ENCODE measurements at regions not wholly inside any gene's neighbourhood (a gene's known extent, or its start where the extent isn't known, plus 50 kb on each side); places are given as distances from the start of the nearest gene placed in this dataset.

GRCh38 chr13:22422023-22422422 lies 751.1 kb downstream of the FGF9 start:
- Mint-ChIP-seq H3K4me3 (no peak overlapping the region), H3K27ac (no peak overlapping the region), H3K9me3 (no peaks in the 10 kb centered on the region; the same call in 2 of the 3 replicates), H3K36me3 (ENCODE audit: low read depth) (no peaks in the 10 kb centered on the region), H3K4me1 (no peaks in the 10 kb centered on the region), H3K27me3 (ENCODE audit: insufficient read depth, low read depth, poor library complexity) (peaks cover 3% of the 10 kb centered on the region)
- Histone ChIP-seq H3K79me2 (replicated peaks; ENCODE audit: insufficient read depth) (no peaks in the 10 kb centered on the region), H3K36me3 (ENCODE audit: insufficient read depth) (no peaks in the 10 kb centered on the region), H3K9me2 (ENCODE audit: insufficient read depth) (peaks cover 15% of the 10 kb centered on the region), H4K20me1 (replicated peaks; ENCODE audit: insufficient read depth) (no peaks in the 10 kb centered on the region), H3K27me3 (ENCODE audit: insufficient read depth) (no peaks in the 10 kb centered on the region), H3K27ac (ENCODE audit: low read depth) (no peak overlapping the region), H3F3A (replicated peaks; ENCODE audit: low read depth) (no peaks in the 10 kb centered on the region), H3K4me1 (ENCODE audit: insufficient read depth) (no peaks in the 10 kb centered on the region), H3K4me2 (no peak overlapping the region), H2AFZ (no peak overlapping the region), H3K4me3 (no peak overlapping the region)
- TF ChIP-seq STAT1 (IDR thresholded peaks at IDR 0.05; ENCODE audit: unreplicated experiment) (no peak), CTCF (conservative IDR thresholded peaks at IDR 0.05; ENCODE audit: low read depth in 2 of 2) (no peak), EZH2phosphoT487 (IDR thresholded peaks at IDR 0.05; ENCODE audit: unreplicated experiment) (no peak), JUNB (IDR thresholded peaks at IDR 0.05; ENCODE audit: unreplicated experiment) (no peak), POLR2AphosphoS5 (IDR thresholded peaks at IDR 0.05; ENCODE audit: low read depth) (no peak), ZNF114 (CRISPR knock-in tag; IDR thresholded peaks at IDR 0.05) (no peak), EZH2 (IDR thresholded peaks at IDR 0.05; ENCODE audit: low read depth, unreplicated experiment) (no peak), ZNF331 (CRISPR knock-in tag; IDR thresholded peaks at IDR 0.05; ENCODE audit: low read depth) (no peak), NANOG (IDR thresholded peaks at IDR 0.05; ENCODE audit: borderline replicate concordance) (no peak), CREB1 (CRISPR knock-in tag; IDR thresholded peaks at IDR 0.05; ENCODE audit: low read depth) (no peak)
- TF ChIP-seq, protein P1, sequence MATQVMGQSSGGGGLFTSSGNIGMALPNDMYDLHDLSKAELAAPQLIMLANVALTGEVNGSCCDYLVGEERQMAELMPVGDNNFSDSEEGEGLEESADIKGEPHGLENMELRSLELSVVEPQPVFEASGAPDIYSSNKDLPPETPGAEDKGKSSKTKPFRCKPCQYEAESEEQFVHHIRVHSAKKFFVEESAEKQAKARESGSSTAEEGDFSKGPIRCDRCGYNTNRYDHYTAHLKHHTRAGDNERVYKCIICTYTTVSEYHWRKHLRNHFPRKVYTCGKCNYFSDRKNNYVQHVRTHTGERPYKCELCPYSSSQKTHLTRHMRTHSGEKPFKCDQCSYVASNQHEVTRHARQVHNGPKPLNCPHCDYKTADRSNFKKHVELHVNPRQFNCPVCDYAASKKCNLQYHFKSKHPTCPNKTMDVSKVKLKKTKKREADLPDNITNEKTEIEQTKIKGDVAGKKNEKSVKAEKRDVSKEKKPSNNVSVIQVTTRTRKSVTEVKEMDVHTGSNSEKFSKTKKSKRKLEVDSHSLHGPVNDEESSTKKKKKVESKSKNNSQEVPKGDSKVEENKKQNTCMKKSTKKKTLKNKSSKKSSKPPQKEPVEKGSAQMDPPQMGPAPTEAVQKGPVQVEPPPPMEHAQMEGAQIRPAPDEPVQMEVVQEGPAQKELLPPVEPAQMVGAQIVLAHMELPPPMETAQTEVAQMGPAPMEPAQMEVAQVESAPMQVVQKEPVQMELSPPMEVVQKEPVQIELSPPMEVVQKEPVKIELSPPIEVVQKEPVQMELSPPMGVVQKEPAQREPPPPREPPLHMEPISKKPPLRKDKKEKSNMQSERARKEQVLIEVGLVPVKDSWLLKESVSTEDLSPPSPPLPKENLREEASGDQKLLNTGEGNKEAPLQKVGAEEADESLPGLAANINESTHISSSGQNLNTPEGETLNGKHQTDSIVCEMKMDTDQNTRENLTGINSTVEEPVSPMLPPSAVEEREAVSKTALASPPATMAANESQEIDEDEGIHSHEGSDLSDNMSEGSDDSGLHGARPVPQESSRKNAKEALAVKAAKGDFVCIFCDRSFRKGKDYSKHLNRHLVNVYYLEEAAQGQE (IDR thresholded peaks at IDR 0.05; ENCODE audit: unreplicated experiment) = no peak
- TF ChIP-seq, protein P2, sequence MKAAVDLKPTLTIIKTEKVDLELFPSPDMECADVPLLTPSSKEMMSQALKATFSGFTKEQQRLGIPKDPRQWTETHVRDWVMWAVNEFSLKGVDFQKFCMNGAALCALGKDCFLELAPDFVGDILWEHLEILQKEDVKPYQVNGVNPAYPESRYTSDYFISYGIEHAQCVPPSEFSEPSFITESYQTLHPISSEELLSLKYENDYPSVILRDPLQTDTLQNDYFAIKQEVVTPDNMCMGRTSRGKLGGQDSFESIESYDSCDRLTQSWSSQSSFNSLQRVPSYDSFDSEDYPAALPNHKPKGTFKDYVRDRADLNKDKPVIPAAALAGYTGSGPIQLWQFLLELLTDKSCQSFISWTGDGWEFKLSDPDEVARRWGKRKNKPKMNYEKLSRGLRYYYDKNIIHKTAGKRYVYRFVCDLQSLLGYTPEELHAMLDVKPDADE (IDR thresholded peaks at IDR 0.05) = no peak
- TF ChIP-seq, protein P3, sequence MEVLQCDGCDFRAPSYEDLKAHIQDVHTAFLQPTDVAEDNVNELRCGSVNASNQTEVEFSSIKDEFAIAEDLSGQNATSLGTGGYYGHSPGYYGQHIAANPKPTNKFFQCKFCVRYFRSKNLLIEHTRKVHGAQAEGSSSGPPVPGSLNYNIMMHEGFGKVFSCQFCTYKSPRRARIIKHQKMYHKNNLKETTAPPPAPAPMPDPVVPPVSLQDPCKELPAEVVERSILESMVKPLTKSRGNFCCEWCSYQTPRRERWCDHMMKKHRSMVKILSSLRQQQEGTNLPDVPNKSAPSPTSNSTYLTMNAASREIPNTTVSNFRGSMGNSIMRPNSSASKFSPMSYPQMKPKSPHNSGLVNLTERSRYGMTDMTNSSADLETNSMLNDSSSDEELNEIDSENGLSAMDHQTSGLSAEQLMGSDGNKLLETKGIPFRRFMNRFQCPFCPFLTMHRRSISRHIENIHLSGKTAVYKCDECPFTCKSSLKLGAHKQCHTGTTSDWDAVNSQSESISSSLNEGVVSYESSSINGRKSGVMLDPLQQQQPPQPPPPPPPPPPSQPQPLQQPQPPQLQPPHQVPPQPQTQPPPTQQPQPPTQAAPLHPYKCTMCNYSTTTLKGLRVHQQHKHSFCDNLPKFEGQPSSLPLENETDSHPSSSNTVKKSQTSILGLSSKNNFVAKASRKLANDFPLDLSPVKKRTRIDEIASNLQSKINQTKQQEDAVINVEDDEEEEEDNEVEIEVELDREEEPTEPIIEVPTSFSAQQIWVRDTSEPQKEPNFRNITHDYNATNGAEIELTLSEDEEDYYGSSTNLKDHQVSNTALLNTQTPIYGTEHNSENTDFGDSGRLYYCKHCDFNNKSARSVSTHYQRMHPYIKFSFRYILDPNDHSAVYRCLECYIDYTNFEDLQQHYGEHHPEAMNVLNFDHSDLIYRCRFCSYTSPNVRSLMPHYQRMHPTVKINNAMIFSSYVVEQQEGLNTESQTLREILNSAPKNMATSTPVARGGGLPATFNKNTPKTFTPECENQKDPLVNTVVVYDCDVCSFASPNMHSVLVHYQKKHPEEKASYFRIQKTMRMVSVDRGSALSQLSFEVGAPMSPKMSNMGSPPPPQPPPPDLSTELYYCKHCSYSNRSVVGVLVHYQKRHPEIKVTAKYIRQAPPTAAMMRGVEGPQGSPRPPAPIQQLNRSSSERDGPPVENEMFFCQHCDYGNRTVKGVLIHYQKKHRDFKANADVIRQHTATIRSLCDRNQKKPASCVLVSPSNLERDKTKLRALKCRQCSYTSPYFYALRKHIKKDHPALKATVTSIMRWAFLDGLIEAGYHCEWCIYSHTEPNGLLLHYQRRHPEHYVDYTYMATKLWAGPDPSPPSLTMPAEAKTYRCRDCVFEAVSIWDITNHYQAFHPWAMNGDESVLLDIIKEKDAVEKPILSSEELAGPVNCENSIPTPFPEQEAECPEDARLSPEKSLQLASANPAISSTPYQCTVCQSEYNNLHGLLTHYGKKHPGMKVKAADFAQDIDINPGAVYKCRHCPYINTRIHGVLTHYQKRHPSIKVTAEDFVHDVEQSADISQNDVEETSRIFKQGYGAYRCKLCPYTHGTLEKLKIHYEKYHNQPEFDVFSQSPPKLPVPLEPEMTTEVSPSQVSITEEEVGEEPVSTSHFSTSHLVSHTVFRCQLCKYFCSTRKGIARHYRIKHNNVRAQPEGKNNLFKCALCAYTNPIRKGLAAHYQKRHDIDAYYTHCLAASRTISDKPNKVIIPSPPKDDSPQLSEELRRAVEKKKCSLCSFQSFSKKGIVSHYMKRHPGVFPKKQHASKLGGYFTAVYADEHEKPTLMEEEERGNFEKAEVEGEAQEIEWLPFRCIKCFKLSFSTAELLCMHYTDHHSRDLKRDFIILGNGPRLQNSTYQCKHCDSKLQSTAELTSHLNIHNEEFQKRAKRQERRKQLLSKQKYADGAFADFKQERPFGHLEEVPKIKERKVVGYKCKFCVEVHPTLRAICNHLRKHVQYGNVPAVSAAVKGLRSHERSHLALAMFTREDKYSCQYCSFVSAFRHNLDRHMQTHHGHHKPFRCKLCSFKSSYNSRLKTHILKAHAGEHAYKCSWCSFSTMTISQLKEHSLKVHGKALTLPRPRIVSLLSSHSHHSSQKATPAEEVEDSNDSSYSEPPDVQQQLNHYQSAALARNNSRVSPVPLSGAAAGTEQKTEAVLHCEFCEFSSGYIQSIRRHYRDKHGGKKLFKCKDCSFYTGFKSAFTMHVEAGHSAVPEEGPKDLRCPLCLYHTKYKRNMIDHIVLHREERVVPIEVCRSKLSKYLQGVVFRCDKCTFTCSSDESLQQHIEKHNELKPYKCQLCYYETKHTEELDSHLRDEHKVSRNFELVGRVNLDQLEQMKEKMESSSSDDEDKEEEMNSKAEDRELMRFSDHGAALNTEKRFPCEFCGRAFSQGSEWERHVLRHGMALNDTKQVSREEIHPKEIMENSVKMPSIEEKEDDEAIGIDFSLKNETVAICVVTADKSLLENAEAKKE (CRISPR knock-in tag; IDR thresholded peaks at IDR 0.05) = no peak
- no peak for ATAC-seq
- no peak for DNase-seq (ENCODE audit: low spot score)

All from GM23338 (cell line).